WTC11 (cell line): ENCODE measurements at regions not wholly inside any gene's neighbourhood (a gene's known extent, or its start where the extent isn't known, plus 50 kb on each side); places are given as distances from the start of the nearest gene placed in this dataset.

Source experiments
- ATAC-seq: fragments of 200-7000 bp; cut with Tn5 transposase; 2 replicates; pipeline ENCODE4 v1.10.0; 2021; ENCODE audit warnings: mild to moderate bottlenecking, moderate library complexity
- CTCF ChIA-PET: fragments of 300-600 bp; sonication (Branson Sonifier 250); formaldehyde crosslinking; loops from one replicate; lab custom pipeline; 2021; ENCODE audit warnings: antibody characterized with exemption; lab: Charles Lee
- POLR2A ChIA-PET: fragments of 350-600 bp; sonication (Branson Sonifier 250); formaldehyde crosslinking; loops from one replicate; lab custom pipeline; 2021; ENCODE audit warnings: antibody characterized with exemption; lab: Charles Lee
- DNase-seq: peaks from one replicate; pipeline ENCODE4 v3.0.0; 2021; ENCODE audit warnings: low spot score
- H3K27ac Mint-ChIP-seq: 2 replicates; pipeline ENCODE4 v1.8.0; 2021; ENCODE audit warnings: mixed read lengths
- H3K27me3 Mint-ChIP-seq: 2 replicates; pipeline ENCODE4 v1.8.0; 2021; ENCODE audit warnings: low read depth, mild to moderate bottlenecking, moderate library complexity, mixed read lengths
- H3K36me3 Mint-ChIP-seq: 2 replicates; pipeline ENCODE4 v1.8.0; 2021; ENCODE audit warnings: mixed read lengths
- H3K4me1 Mint-ChIP-seq: 2 replicates; pipeline ENCODE4 v1.8.0; 2022; ENCODE audit warnings: mixed read lengths
- H3K4me3 Mint-ChIP-seq: 2 replicates; pipeline ENCODE4 v1.8.0; 2021; ENCODE audit warnings: mild to moderate bottlenecking, moderate library complexity, mixed read lengths
- H3K9me3 Mint-ChIP-seq: 2 replicates; pipeline ENCODE4 v1.8.0; 2021; ENCODE audit warnings: mixed read lengths
- AR ChIP-seq: fragments of 250-450 bp; sonication (Bioruptor Pico); IDR thresholded peaks from 2 replicates; pipeline ENCODE4 v1.9.0; 2021; ENCODE audit warnings: mild to moderate bottlenecking
- ATF2 ChIP-seq: sonication (generic); formaldehyde crosslinking; IDR thresholded peaks from 2 replicates; pipeline ENCODE4 v1.8.1; 2022; ENCODE audit warnings: low read depth, missing genetic modification reagents, borderline replicate concordance
- CDX4 ChIP-seq: fragments of 250-450 bp; sonication (Bioruptor Pico); IDR thresholded peaks from 2 replicates; pipeline ENCODE4 v1.9.0; 2021; ENCODE audit warnings: moderate library complexity, mild to moderate bottlenecking, inconsistent platforms, borderline replicate concordance
- FOXK1 ChIP-seq: sonication (generic); formaldehyde crosslinking; IDR thresholded peaks from 2 replicates; pipeline ENCODE4 v1.8.0; 2022; ENCODE audit warnings: mild to moderate bottlenecking, moderate library complexity, missing genetic modification reagents
- FOXP4 ChIP-seq: sonication (generic); formaldehyde crosslinking; IDR thresholded peaks from 2 replicates; pipeline ENCODE4 v1.8.0; 2022; ENCODE audit warnings: mild to moderate bottlenecking, missing genetic modification reagents
- HMGXB4 ChIP-seq: sonication (generic); formaldehyde crosslinking; IDR thresholded peaks from 2 replicates; pipeline ENCODE4 v1.8.1; 2023; ENCODE audit warnings: mild to moderate bottlenecking, moderate library complexity, missing genetic modification reagents
- MYBL2 ChIP-seq: sonication (generic); formaldehyde crosslinking; IDR thresholded peaks from 2 replicates; pipeline ENCODE4 v1.8.1; 2023; ENCODE audit warnings: mild to moderate bottlenecking, moderate library complexity, missing genetic modification reagents
- NFATC4 ChIP-seq: fragments of 250-450 bp; sonication (Bioruptor Pico); IDR thresholded peaks from 2 replicates; pipeline ENCODE4 v1.9.0; 2021; ENCODE audit warnings: mild to moderate bottlenecking
- ZBTB43 ChIP-seq: sonication (generic); formaldehyde crosslinking; IDR thresholded peaks from 2 replicates; pipeline ENCODE4 v1.8.1; 2023; ENCODE audit warnings: mild to moderate bottlenecking, missing genetic modification reagents
- ZNF138 ChIP-seq: sonication (generic); formaldehyde crosslinking; conservative IDR thresholded peaks from 2 replicates; pipeline ENCODE4 v1.8.1; 2022; ENCODE audit warnings: mild to moderate bottlenecking, moderate library complexity, missing genetic modification reagents
- ZNF281 ChIP-seq: sonication (generic); formaldehyde crosslinking; IDR thresholded peaks from 2 replicates; pipeline ENCODE4 v1.8.0; 2023; ENCODE audit warnings: mild to moderate bottlenecking, missing genetic modification reagents
- ZNF671 ChIP-seq: fragments of 250-450 bp; sonication (Bioruptor Pico); IDR thresholded peaks from 2 replicates; pipeline ENCODE4 v1.8.0; 2021; ENCODE audit warnings: mild to moderate bottlenecking

GRCh38 chr6:26163427-26164119 is 76.3 kb downstream of the HFE start:
- CTCF ChIA-PET, result interaction anchor here (0.6 kb wide), 1 partner anchor 12 kb away, joined by 3 read pairs; no protein-coding TSS in a partner anchor
- H3K27ac Mint-ChIP-seq, result peak overlapping the region; percentile 92; the same call in 1 of the 2 replicates
- no peaks in the 10 kb centered on the region for H3K27me3 Mint-ChIP-seq
- peaks cover 18% of the 10 kb centered on the region for H3K4me1 Mint-ChIP-seq
- peaks cover 7% of the 10 kb centered on the region for H3K36me3 Mint-ChIP-seq
- DNase-seq (no peak), ATAC-seq (no peak)
- POLR2A ChIA-PET, result interaction anchor here (1.5 kb wide), 1 partner anchor 20 kb away, joined by 9 read pairs; a partner anchor contains a TSS
- no peak overlapping the region for H3K4me3 Mint-ChIP-seq
- H3K9me3 Mint-ChIP-seq, result no peaks in the 10 kb centered on the region
- TF ChIP-seq MYBL2 (CRISPR knock-in tag) (no peak), ZNF138 (CRISPR knock-in tag) (no peak), FOXK1 (CRISPR knock-in tag) (no peak), ZNF281 (CRISPR knock-in tag) (no peak), AR (CRISPR knock-in tag) (no peak)

GRCh38 chr6:26164120-26164505 is 76.9 kb downstream of the HFE start:
- TF ChIP-seq ATF2 (no peak), HMGXB4 (CRISPR knock-in tag) (no peak), CDX4 (CRISPR knock-in tag) (no peak), ZNF671 (CRISPR knock-in tag) (no peak), FOXK1 (CRISPR knock-in tag) (no peak), ZBTB43 (CRISPR knock-in tag) (no peak), NFATC4 (CRISPR knock-in tag) (no peak), FOXP4 (CRISPR knock-in tag) (no peak)
- ATAC-seq (no peak), DNase-seq (no peak)
- H3K36me3 Mint-ChIP-seq, result peaks cover 7% of the 10 kb centered on the region
- no peak overlapping the region for H3K4me3 Mint-ChIP-seq
- ChIA-PET CTCF (no interaction called here), POLR2A (interaction anchor here (1.5 kb wide), 1 partner anchor 19 kb away, joined by 9 read pairs; a partner anchor contains a TSS)
- H3K27me3 Mint-ChIP-seq, result no peaks in the 10 kb centered on the region
- H3K4me1 Mint-ChIP-seq, result peaks cover 18% of the 10 kb centered on the region
- peak overlapping the region; percentile 92 for H3K27ac Mint-ChIP-seq
- no peaks in the 10 kb centered on the region for H3K9me3 Mint-ChIP-seq
